ENCODE measurements at regions not wholly inside any gene's neighbourhood (a gene's known extent, or its start where the extent isn't known, plus 50 kb on each side); places are given as distances from the start of the nearest gene placed in this dataset.
"Not testable (repeated sequence)": the region's sequence is repeated elsewhere in the genome, so short reads cannot be mapped to it uniquely, and the experiment has no call there.

DNA sequence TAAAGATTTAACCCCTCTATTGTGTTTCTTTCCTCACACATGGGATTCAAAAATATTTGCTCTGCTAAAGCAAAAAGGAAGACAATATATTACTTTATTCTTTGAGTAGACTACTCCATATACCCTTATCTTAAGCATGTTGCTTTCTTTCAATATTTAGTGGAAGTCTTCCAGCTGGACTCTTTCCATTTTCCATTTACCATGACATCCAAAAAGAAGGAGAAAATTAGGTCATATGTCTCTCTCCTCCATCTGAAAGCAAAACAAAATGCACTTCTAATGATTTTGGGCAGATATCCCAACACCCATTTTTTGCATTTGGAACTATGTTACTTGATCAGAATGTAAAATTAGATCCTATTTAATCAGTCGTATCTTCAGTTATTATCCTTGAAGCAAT is 1336.5 kb downstream of the PCDH19 start:
- no peak for DNase-seq

DNA sequence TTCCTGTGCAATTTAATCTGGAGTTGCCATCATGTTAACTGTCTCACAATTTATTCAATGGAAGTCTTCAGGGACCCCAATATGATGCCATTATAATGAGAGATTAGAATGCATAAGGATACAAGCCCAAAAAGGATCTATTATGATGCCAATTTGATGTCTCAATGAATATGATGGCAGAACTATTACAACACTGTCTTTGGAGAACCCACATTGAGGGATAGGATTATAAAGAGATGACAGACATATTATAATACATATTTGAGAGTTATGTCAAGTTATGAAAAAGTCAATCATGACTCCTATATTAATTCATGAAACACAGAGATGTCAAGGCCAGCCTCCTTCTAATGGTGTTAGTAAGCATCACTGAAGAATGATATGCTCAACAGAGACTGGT is 1358.4 kb downstream of the PCDH19 start:
- DNase-seq, result no peak

DNA sequence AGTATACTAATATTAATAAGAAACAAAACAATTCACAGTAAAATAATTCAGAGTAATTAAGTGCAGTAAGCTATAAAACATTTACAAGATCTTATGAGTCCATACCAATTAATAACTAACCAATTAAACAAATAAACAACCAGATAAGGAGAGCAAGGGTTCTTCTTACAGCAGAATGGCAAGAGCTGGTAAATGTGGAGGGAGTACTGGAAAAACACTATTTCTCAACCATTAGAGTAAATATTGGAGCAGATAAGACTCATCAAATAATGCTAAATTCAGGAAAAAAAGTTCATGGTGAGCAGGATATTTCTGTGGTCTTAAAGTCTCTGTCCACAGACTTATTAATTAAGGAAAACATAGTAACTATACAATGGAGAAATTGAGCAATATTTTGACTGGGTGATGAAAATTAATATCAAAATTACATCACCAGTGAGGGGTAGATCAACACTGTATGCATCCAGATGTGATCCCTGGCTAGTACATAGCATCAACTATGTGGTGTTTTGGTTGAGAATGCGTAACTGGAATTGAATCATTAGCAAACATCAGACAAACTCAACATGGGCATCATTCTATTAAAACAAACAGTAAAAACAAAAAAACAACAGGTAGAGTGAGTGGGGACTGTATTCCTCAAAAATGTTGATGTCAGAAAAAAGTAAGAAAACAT is 1376.7 kb downstream of the PCDH19 start:
- DNase-seq, result no peak

DNA sequence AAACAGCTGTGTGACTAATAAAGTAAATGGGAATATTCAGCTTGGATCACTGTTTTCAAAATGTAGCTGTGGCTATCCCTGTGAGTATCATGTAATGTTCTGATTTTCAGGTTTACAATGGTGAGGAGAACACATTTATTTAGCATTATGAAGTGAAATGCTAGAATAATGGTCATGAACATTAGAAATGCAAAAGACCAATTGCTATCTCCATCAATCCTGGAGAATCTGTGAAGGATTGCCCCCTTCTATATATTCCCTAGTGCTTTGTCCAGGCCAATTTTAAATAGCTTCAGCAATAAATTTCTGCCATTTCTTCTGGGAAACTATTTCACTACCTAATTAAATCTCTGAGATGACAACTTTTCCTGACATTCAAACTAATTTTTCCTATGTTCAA is 1399.1 kb downstream of the PCDH19 start:
- no peak for DNase-seq

DNA sequence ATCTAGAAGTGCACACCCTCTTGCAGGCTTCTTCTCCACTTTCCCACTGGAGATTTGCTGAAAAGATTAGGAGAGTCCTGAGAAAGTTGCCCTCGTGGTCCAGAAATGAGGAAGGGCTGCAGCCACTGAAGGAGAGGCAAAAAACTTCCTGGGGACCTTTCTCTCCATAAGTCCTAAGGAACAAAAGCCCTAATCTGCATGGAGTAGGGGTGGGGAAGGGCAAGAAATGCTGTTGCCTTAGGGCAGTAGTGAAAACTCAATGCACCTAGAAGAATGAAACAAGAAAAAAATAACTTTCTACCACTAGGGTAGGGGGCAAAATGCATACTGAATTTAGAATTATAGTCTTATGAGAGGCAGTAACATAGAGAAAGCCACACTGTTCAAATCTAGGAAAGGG is 1408.8 kb downstream of the PCDH19 start:
- no peak for DNase-seq

DNA sequence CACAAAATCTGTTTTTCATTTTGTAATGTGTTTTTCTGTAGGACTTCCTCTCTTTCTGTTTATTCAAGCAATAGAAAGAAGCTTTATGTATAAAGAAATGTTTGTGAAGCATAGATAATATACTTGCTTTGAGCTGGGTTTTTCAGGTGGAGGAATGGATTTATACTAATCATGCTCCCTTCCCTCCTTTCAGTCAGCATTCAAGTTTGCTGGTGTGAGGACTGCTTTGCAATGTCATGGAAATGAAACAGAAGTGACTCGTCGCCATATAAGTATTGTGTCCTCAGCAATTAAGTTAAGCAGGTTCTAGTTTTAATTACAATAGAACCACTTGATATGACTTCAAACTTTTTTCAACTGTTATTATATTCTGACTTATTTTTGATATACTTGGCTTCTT is 1447.1 kb downstream of the PCDH19 start:
- no peak for DNase-seq

DNA sequence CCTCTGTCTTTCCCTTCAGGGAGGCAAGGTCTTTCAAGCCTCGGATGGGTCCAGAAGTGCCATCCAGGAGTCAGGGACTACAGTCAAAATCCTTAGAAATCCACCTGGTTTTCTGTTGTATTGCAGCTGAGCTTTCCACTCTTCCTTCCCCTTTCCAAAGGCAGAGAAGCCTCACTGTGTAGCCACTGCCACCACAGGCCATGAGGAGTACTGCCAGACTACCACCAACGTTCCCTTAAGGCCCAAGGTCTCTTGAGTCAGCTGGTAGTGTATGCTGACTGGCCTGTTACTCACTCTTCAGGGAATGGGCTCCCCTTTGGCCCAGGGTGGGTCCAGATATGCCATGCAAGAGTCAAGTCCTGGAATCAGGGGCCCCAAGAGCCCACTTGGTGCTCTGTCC is 1454.1 kb downstream of the PCDH19 start:
- no peak for DNase-seq

DNA sequence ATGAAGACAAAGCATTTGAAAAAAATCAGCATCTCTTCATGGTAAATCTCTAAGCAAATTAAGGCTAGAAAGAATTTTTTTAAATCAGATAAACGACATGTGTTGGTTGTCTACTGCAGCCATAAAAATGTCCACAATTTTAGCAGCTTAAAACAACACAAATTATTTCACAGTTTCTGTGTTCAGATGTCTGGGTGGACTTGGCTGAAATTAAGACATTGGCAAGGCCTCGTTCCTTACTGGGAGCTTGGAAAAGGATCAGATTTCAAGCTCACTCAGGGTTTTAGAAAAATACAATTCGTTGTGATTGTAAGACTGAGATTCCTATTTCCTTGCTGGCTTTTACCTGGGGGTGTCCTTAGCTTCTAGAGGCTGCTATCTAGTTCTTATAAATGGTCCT is 1470.6 kb downstream of the PCDH19 start:
- no peak for DNase-seq

DNA sequence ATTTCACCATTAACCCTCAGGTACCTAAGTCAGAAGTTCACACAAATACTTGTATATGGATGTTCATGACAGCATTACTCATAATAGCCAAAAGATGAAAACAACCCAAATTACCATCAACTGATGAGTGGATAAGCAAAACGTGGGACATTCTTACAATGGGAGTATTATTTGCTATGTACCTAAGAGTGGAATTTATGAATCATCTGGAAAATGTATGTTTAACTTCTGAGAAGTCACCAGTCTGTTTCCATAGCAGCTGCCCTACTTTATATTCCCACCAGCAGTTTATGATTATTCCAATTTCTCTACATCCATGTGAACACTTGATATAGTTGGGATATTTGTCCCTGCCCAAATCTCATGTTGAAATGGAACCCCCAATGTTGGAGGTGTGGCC is 1478.9 kb downstream of the PCDH19 start:
- DNase-seq, result no peak

DNA sequence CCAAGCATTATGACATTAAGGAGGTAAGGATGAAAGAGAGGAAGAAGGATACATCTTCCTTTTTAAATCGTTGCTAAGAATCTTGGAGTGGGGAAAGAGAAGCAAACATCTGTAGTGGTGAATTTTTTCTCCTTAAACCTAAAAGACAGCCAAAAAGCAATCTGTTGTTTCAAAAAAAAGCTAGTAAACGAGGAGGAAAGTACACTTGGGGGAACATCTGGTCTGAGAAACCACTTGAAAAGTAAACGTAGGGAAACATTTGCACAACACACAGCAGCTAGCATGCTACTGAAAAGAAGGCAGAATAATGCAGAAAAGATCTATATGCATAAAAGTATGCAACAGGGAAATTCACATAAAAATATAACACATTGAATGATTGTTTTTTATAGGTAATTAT is 1485.6 kb downstream of the PCDH19 start:
- no peak for DNase-seq

DNA sequence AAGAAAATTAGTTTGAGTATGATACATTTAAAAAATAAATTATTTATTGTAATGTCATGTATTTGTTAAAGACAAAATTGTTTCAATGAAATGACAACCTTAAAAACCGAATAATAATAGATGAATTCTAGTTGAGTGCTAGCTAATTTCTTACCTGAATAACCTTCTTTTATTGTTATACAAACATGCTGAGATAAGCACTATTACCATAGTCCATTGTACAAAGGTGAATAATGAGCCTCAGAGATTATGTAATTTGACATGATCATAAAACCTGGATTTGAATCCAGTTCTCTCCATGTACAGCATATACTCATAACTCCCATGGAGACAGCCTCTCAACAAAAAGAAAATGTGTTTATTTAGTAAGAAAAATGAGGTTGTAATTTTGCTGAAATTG is 1512.9 kb downstream of the PCDH19 start:
- DNase-seq, result no peak

DNA sequence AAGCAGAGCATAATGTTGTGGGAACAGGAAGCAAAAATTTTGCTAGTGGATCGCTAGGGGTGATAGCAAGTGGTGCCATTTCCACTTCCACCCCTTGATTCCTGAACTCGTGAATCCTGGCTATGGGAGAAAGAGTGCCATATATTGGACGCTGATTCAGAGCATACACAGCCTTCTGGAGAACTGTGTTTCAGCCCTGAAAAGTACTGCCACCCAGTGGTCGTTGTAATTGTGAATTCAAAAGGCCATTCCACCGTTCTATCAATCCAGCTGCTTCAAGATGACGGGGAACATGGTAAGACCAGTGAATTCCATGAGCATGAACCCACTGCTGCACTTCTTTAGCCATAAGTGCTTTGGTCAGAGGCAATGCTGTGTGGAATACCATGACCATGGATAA is 1559.4 kb downstream of the PCDH19 start:
- not testable (repeated sequence) for DNase-seq
